Pancreas (tissue), 10 donors: ENCODE measurements at regions not wholly inside any gene's neighbourhood (a gene's known extent, or its start where the extent isn't known, plus 50 kb on each side); places are given as distances from the start of the nearest gene placed in this dataset.
A peak's percentile ranks its signal among the peaks of the same experiment; 100 is the strongest.
"Not testable (repeated sequence)": the region's sequence is repeated elsewhere in the genome, so short reads cannot be mapped to it uniquely, and the experiment has no call there.

Experiments
- ATAC-seq, 4 donors: fragments of 200-7000 bp; cut with Tn5 transposase; one replicate each; pipeline versions ENCODE4 v1.8.0 to v1.9.1; 2020; ENCODE audit warnings: mild to moderate bottlenecking in 4 of 4, moderate library complexity in 4 of 4
- DNase-seq, 6 donors: peaks; one replicate each; pipeline ENCODE4 v3.0.0-alpha.2; 2020
- FAIRE-seq: peaks from 2 replicates; lab custom pipeline; 2012; peaks lifted over from hg19 to GRCh38; lab: Jason Lieb, UNC
- H3K27ac ChIP-seq, 4 donors: fragments of 200-600 bp; sonication (generic); 1 replicate in 3 of 4; 2 replicates in 1 of 4; pipeline versions ENCODE4 v1.5.0 to v1.8.0; 2020
- H3K27me3 ChIP-seq, 4 donors: fragments of 200-600 bp; one replicate each; pipeline ENCODE4 v1.8.0; 2021
- H3K36me3 ChIP-seq, 3 donors: fragments of 200-600 bp; sonication (generic) in 1 of 3; one replicate each; pipeline versions ENCODE4 v1.5.0 to v1.8.0; 2020 to 2021
- H3K4me1 ChIP-seq, 3 donors: fragments of 200-600 bp; one replicate each; pipeline ENCODE4 v1.8.0; 2021
- H3K4me3 ChIP-seq, 4 donors: fragments of 200-600 bp; sonication (generic) in 2 of 4; one replicate each; pipeline versions ENCODE4 v1.5.0 to v1.8.0; 2020 to 2021
- H3K9me3 ChIP-seq, 4 donors: fragments of 200-600 bp; one replicate each; pipeline ENCODE4 v1.8.0; 2021
- CTCF ChIP-seq, 4 donors: fragments of 200-600 bp; sonication (generic) in 3 of 4; IDR thresholded peaks; one replicate each; pipeline versions ENCODE4 v1.5.0 to v1.8.0; 2021; ENCODE audit warnings: antibody characterized with exemption in 4 of 4
- WGBS, 2 donors: extraction: QIAGEN DNeasy Blood & Tissue Kit; methylation state at CpG; one replicate each; pipeline ENCODE4 v1.1.7; 2013; 5-methylcytosine and 5-hydroxymethylcytosine counted together
- intact Hi-C, 3 donors: fragments of 100-400 bp; cut with DNase I; formaldehyde crosslinking; loops; one replicate each; pipeline versions ENCODE4 v1.11.1 to v1.14.2; 2022
- donor health status: healthy with polysubstance abuse.
- donor health status: DM: no; HTN: no; CAD: no; lungs with moderate emphysema.
- donor health status: DM: no; HTN: no; CAD: no.
- donor health status: control.
- donor health status: control.
- donor health status: Bipolar disorder and iron deficiency.
- donor health status: DM: yes; HTN: yes; CAD: no.
- donor health status: DM: no; HTN: no; CAD: no.
- donor health status: DM: no; HTN: no; CAD: no.
- donor health status: DM: yes; HTN: yes; CAD: no.

GRCh38 chr9:27818348-27818747 lies 245.1 kb upstream of the C9orf72 start:
- 51 to 63% methylated on average over 7 of the region's 7 CpGs for WGBS, 2 donors
- Histone ChIP-seq H3K9me3 (no peaks in the 10 kb centered on the region), H3K4me3 (no peak overlapping the region), H3K4me1 (no peaks in the 10 kb centered on the region), H3K36me3 (no peaks in the 10 kb centered on the region), H3K27me3 (no peaks in the 10 kb centered on the region), H3K27ac (no peak overlapping the region)
- ATAC-seq = no peak
- no peak for FAIRE-seq
- DNase-seq = no peak
- intact Hi-C loops = no loop called here
- no peak for TF ChIP-seq CTCF (IDR thresholded peaks at IDR 0.05)

- ATAC-seq = no peak
- Histone ChIP-seq H3K9me3 (no peaks in the 10 kb centered on the region), H3K4me3 (no peak overlapping the region), H3K27me3 (no peaks in the 10 kb centered on the region), H3K36me3 (no peaks in the 10 kb centered on the region), H3K27ac (no peak overlapping the region), H3K4me1 (no peaks in the 10 kb centered on the region)
- 59 to 68% methylated on average over 4 of the region's 4 CpGs for WGBS, 2 donors
- TF ChIP-seq CTCF (IDR thresholded peaks at IDR 0.05) = no peak
- intact Hi-C loops = no loop called here
- FAIRE-seq = no peak
- no peak for DNase-seq
Measured at GRCh38 chr9:27828908-27829307, 255.6 kb upstream of the C9orf72 start.

- Histone ChIP-seq H3K4me3 (no peak overlapping the region), H3K36me3 (no peaks in the 10 kb centered on the region), H3K4me1 (no peaks in the 10 kb centered on the region), H3K27ac (no peak overlapping the region), H3K9me3 (no peaks in the 10 kb centered on the region), H3K27me3 (no peaks in the 10 kb centered on the region)
- 45 to 67% methylated on average over 1 of the region's 1 CpG for WGBS, 2 donors
- intact Hi-C loops = no loop called here
- FAIRE-seq (no peak), ATAC-seq (no peak), DNase-seq (no peak)
- TF ChIP-seq CTCF (IDR thresholded peaks at IDR 0.05) = no peak
Measured at GRCh38 chr9:27829621-27830020, 256.3 kb upstream of the C9orf72 start.

- H3K36me3 ChIP-seq, FAIRE-seq, H3K9me3 ChIP-seq, H3K27ac ChIP-seq, H3K4me3 ChIP-seq, DNase-seq, ATAC-seq, H3K4me1 ChIP-seq, intact Hi-C loops, H3K27me3 ChIP-seq: not testable (repeated sequence)
- 56 to 70% methylated on average over 3 of the region's 3 CpGs for WGBS, 2 donors
Measured at GRCh38 chr9:27832108-27832507, 258.8 kb upstream of the C9orf72 start.

- ATAC-seq = no peak
- WGBS, 2 donors = 77 to 80% methylated on average over 3 of the region's 3 CpGs
- Histone ChIP-seq H3K4me1 (no peaks in the 10 kb centered on the region), H3K27ac (no peak overlapping the region), H3K27me3 (no peaks in the 10 kb centered on the region), H3K4me3 (no peak overlapping the region), H3K36me3 (no peaks in the 10 kb centered on the region), H3K9me3 (no peaks in the 10 kb centered on the region)
- TF ChIP-seq CTCF (IDR thresholded peaks at IDR 0.05) = no peak
- FAIRE-seq = no peak
- intact Hi-C loops = no loop called here
- DNase-seq = peak in 1 of 6 donors; percentile 23
Measured at GRCh38 chr9:27835286-27835685, 262.0 kb upstream of the C9orf72 start.

- ATAC-seq = no peak
- no peaks in the 10 kb centered on the region for H3K9me3 ChIP-seq
- intact Hi-C loops = no loop called here
- H3K4me1 ChIP-seq = no peaks in the 10 kb centered on the region
- no peaks in the 10 kb centered on the region for H3K27me3 ChIP-seq
- H3K4me3 ChIP-seq = no peak overlapping the region
- no peak for DNase-seq
- FAIRE-seq = no peak
- 76 to 86% methylated on average over 6 of the region's 6 CpGs for WGBS, 2 donors
- H3K27ac ChIP-seq = no peak overlapping the region
- no peaks in the 10 kb centered on the region for H3K36me3 ChIP-seq
- no peak for TF ChIP-seq CTCF (IDR thresholded peaks at IDR 0.05)
Measured at GRCh38 chr9:27835746-27836145, 262.5 kb upstream of the C9orf72 start.
